Natural killer cell (primary cell): ENCODE measurements at regions not wholly inside any gene's neighbourhood (a gene's known extent, or its start where the extent isn't known, plus 50 kb on each side); places are given as distances from the start of the nearest gene placed in this dataset.

Source experiments
- ATAC-seq, 3 donors: fragments of 150-1000 bp in 2 of 3; fragments of 200-7000 bp in 1 of 3; cut with Tn5 transposase; 1 replicate in 1 of 3; 2 replicates in 2 of 3; pipeline ENCODE4 v1.10.0; 2021; ENCODE audit warnings: mild to moderate bottlenecking in 2 of 3, moderate library complexity in 2 of 3
- DNase-seq, 2 donors: peaks; one replicate each; pipeline versions ENCODE4 v3.0.0 to v3.0.0-alpha.2; 2013 to 2021; ENCODE audit warnings: mixed read lengths in 1 of 2
- H3K27ac ChIP-seq: one replicate; pipeline ENCODE4 v1.5.1; 2013; ENCODE audit warnings: mild to moderate bottlenecking, low read length
- H3K27me3 ChIP-seq: one replicate; pipeline ENCODE4 v1.6.1; 2013; ENCODE audit warnings: low read length; ENCODE audit not compliant: control insufficient read depth, insufficient read depth
- H3K36me3 ChIP-seq: one replicate; pipeline ENCODE4 v1.6.1; 2013; ENCODE audit warnings: low read length; ENCODE audit not compliant: control insufficient read depth, insufficient read depth
- H3K4me1 ChIP-seq: one replicate; pipeline ENCODE4 v1.6.1; 2013; ENCODE audit warnings: low read length; ENCODE audit not compliant: control insufficient read depth, insufficient read depth
- H3K4me3 ChIP-seq: one replicate; pipeline ENCODE4 v1.5.1; 2013; ENCODE audit warnings: low read length
- H3K9me3 ChIP-seq: one replicate; pipeline ENCODE4 v1.6.1; 2013; ENCODE audit warnings: low read length; ENCODE audit not compliant: control insufficient read depth, insufficient read depth
- H3K27ac Mint-ChIP-seq, 2 donors: one replicate each; pipeline ENCODE4 v1.8.0; 2022; ENCODE audit warnings: mild to moderate bottlenecking in 2 of 2, mixed read lengths in 2 of 2, moderate library complexity in 1 of 2
- H3K27me3 Mint-ChIP-seq, 2 donors: one replicate each; pipeline ENCODE4 v1.8.0; 2022; ENCODE audit warnings: low read depth in 2 of 2, mixed read lengths in 2 of 2
- H3K36me3 Mint-ChIP-seq: one replicate; pipeline ENCODE4 v1.8.0; 2022; ENCODE audit warnings: mixed read lengths
- H3K4me1 Mint-ChIP-seq, 2 donors: one replicate each; pipeline ENCODE4 v1.8.0; 2022; ENCODE audit warnings: mixed read lengths in 2 of 2
- H3K4me3 Mint-ChIP-seq: one replicate; pipeline ENCODE4 v1.8.0; 2022; ENCODE audit warnings: mild to moderate bottlenecking, moderate library complexity, mixed read lengths
- H3K9me3 Mint-ChIP-seq, 2 donors: one replicate each; pipeline ENCODE4 v1.8.0; 2022; ENCODE audit warnings: mixed read lengths in 2 of 2
- WGBS: methylation state at CpG from one replicate; pipeline ENCODE4 v1.1.7; 2013; ENCODE audit warnings: missing lambda C conversion rate; ENCODE audit not compliant: insufficient coverage; 5-methylcytosine and 5-hydroxymethylcytosine counted together
- intact Hi-C: fragments of 100-400 bp; cut with micrococcal nuclease; formaldehyde crosslinking; loops from one replicate; pipeline ENCODE4 v1.14.2; 2022
- TF ChIP-seq, protein P1 (sequence below): fragments of 200-600 bp; IDR thresholded peaks from one replicate; pipeline ENCODE4 v1.8.0; 2022; ENCODE audit warnings: antibody characterized with exemption

DNA sequence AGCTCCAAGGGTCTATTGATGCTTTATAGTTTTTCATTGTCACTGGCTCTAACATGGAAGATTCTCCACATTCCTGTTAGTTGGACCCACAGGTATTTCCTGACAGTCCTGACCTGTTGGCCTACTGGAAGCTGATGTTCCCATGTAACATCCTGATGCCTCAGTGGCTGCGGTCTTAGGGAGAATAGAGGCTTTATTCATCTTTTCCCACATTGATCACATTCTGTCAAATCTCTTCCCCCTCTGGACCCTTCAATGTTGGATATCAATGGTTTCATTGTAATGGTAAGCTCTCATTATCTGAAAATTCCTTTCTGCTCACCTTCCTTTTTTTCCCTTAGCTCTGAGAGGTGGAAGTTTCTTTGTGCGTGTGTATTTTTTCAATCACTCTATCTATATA is 280.9 kb upstream of the TBX3 start:
- Histone ChIP-seq H3K9me3 (peaks cover 2% of the 10 kb centered on the region), H3K4me3 (no peak overlapping the region), H3K27me3 (no peaks in the 10 kb centered on the region), H3K27ac (no peak overlapping the region), H3K4me1 (no peaks in the 10 kb centered on the region), H3K36me3 (no peaks in the 10 kb centered on the region)
- DNase-seq (no peak), ATAC-seq (no peak)
- no peak overlapping the region for H3K4me3 Mint-ChIP-seq
- H3K27me3 Mint-ChIP-seq: no peaks in the 10 kb centered on the region
- intact Hi-C loops: no loop called here
- H3K27ac Mint-ChIP-seq: no peak overlapping the region
- TF ChIP-seq, protein P1, sequence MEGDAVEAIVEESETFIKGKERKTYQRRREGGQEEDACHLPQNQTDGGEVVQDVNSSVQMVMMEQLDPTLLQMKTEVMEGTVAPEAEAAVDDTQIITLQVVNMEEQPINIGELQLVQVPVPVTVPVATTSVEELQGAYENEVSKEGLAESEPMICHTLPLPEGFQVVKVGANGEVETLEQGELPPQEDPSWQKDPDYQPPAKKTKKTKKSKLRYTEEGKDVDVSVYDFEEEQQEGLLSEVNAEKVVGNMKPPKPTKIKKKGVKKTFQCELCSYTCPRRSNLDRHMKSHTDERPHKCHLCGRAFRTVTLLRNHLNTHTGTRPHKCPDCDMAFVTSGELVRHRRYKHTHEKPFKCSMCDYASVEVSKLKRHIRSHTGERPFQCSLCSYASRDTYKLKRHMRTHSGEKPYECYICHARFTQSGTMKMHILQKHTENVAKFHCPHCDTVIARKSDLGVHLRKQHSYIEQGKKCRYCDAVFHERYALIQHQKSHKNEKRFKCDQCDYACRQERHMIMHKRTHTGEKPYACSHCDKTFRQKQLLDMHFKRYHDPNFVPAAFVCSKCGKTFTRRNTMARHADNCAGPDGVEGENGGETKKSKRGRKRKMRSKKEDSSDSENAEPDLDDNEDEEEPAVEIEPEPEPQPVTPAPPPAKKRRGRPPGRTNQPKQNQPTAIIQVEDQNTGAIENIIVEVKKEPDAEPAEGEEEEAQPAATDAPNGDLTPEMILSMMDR: no peak
- H3K36me3 Mint-ChIP-seq: no peaks in the 10 kb centered on the region
- H3K4me1 Mint-ChIP-seq: no peaks in the 10 kb centered on the region
- 90% methylated on average over 1 of the region's 2 CpGs for WGBS
- H3K9me3 Mint-ChIP-seq: peaks cover 3% of the 10 kb centered on the region in 2 donors

DNA sequence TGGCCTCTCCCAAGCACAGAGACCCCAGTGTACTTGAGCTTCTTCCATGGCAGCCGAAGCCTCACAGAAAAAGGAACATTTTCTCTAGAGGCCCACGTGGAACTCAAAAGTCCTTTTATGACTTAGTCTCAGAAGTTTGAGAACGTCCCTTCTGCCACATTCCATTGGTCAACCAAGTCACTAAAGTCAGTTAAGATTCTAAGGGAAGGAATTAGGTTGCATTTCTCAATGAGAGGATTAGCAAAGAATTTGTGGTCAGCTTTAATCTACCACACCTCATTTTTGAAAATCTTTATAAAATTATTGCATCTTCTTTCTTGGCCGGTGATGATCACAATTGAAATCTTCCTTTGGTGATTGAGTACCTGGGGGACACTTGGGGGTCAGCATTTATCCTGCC is 279.9 kb upstream of the TBX3 start:
- Mint-ChIP-seq H3K4me3 (no peak overlapping the region), H3K4me1 (no peaks in the 10 kb centered on the region), H3K27ac (no peak overlapping the region), H3K36me3 (no peaks in the 10 kb centered on the region), H3K27me3 (no peaks in the 10 kb centered on the region), H3K9me3 (peaks cover 3% of the 10 kb centered on the region in 2 donors)
- DNase-seq: no peak
- Histone ChIP-seq H3K4me1 (no peaks in the 10 kb centered on the region), H3K27ac (no peak overlapping the region), H3K27me3 (no peaks in the 10 kb centered on the region), H3K4me3 (no peak overlapping the region), H3K36me3 (no peaks in the 10 kb centered on the region), H3K9me3 (peaks cover 2% of the 10 kb centered on the region)
- intact Hi-C loops: no loop called here
- no peak for ATAC-seq
- TF ChIP-seq, protein P1: no peak
- 67% methylated on average over 4 of the region's 4 CpGs for WGBS

DNA sequence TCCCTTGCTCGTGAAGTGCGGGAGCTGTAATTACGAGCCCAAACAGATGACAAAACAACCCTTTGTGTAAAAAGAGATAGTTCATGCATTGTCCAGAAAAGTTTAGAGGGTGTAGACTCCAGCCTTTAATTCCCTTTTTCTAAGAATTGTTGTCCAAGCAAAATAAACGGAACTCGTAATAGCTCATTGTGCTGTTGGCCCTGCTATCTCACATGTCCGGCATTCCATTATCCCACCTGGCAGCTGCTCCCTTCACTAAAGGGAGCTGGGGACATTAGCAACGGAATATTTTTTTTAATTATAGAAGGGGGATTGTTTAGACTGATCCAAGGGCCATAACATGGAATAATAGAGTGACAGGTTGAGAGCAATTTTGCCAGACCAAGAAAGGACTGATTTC is 277.5 kb upstream of the TBX3 start:
- no peaks in the 10 kb centered on the region for H3K36me3 ChIP-seq
- no peaks in the 10 kb centered on the region for H3K27me3 Mint-ChIP-seq
- intact Hi-C loops: no loop called here
- H3K9me3 ChIP-seq: no peaks in the 10 kb centered on the region
- no peak overlapping the region for H3K27ac ChIP-seq
- no peak overlapping the region for H3K4me3 Mint-ChIP-seq
- H3K4me1 ChIP-seq: no peaks in the 10 kb centered on the region
- H3K36me3 Mint-ChIP-seq: no peaks in the 10 kb centered on the region
- DNase-seq: no peak
- TF ChIP-seq, protein P1: no peak
- no peak overlapping the region for H3K27ac Mint-ChIP-seq
- ATAC-seq: no peak
- H3K27me3 ChIP-seq: no peaks in the 10 kb centered on the region
- 75% methylated on average over 5 of the region's 7 CpGs for WGBS
- H3K4me1 Mint-ChIP-seq: no peaks in the 10 kb centered on the region
- H3K9me3 Mint-ChIP-seq: peaks cover 0 to 3% of the 10 kb centered on the region in 2 donors
- no peak overlapping the region for H3K4me3 ChIP-seq

DNA sequence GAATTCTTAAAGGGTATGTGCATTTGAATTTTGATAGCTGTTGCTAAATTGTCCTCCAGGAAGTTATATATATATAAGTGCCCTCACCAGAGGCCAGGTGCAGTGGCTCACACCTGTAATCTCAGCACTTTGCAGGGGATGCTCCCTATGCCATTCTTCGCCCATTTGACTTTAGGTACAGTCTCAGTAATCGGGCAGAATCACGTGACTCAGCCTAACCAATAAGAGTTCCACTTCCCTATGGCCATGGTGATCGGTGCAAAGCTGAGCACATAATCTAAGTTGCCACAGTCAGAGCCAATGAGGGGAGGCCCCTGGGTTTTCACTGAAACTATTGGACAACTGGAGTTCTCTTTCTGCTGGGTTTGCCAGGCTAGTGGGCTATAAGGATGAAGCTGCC is 274.6 kb upstream of the TBX3 start:
- no peaks in the 10 kb centered on the region for H3K9me3 ChIP-seq
- no peaks in the 10 kb centered on the region for H3K36me3 ChIP-seq
- peaks cover 0 to 3% of the 10 kb centered on the region in 2 donors for H3K9me3 Mint-ChIP-seq
- H3K4me1 ChIP-seq: no peaks in the 10 kb centered on the region
- no peaks in the 10 kb centered on the region for H3K36me3 Mint-ChIP-seq
- H3K4me3 ChIP-seq: no peak overlapping the region
- DNase-seq (no peak), ATAC-seq (no peak)
- no peaks in the 10 kb centered on the region for H3K4me1 Mint-ChIP-seq
- H3K27ac Mint-ChIP-seq: no peak overlapping the region
- no peaks in the 10 kb centered on the region for H3K27me3 ChIP-seq
- intact Hi-C loops: no loop called here
- TF ChIP-seq, protein P1: no peak
- H3K27me3 Mint-ChIP-seq: no peaks in the 10 kb centered on the region
- H3K4me3 Mint-ChIP-seq: no peak overlapping the region
- H3K27ac ChIP-seq: no peak overlapping the region
- 88% methylated on average over 4 of the region's 4 CpGs for WGBS
